Adrenal gland (tissue), 9 donors: ENCODE measurements at regions not wholly inside any gene's neighbourhood (a gene's known extent, or its start where the extent isn't known, plus 50 kb on each side); places are given as distances from the start of the nearest gene placed in this dataset.

Experiments
- DNase-seq, 7 donors: peaks; one replicate each; pipeline ENCODE4 v3.0.0-alpha.2; 2019 to 2020
- H3K27ac ChIP-seq, 5 donors: fragments of 200-600 bp; sonication (generic) in 4 of 5; 1 replicate in 3 of 5; 2 replicates in 2 of 5; pipeline versions ENCODE4 v1.5.1 to v1.8.0; 2016 to 2020; ENCODE audit warnings: mild to moderate bottlenecking in 1 of 5
- H3K27me3 ChIP-seq: fragments of 200-600 bp; 2 replicates; pipeline ENCODE4 v1.8.0; 2021
- H3K36me3 ChIP-seq, 2 donors: fragments of 200-600 bp; replicated peaks in 1 of 2; 1 replicate in 1 of 2; 2 replicates in 1 of 2; pipeline versions ENCODE4 v1.5.1 to v1.8.0; 2018 to 2022
- H3K4me1 ChIP-seq, 2 donors: fragments of 200-600 bp; replicated peaks in 1 of 2; 1 replicate in 1 of 2; 2 replicates in 1 of 2; pipeline versions ENCODE4 v1.5.1 to v1.8.0; 2018 to 2021
- H3K4me3 ChIP-seq, 4 donors: fragments of 200-600 bp; sonication (generic) in 3 of 4; one replicate each; pipeline ENCODE4 v1.5.1; 2016 to 2018
- H3K9me3 ChIP-seq, 3 donors: fragments of 200-600 bp; sonication (generic) in 1 of 3; replicated peaks in 1 of 3; 1 replicate in 2 of 3; 2 replicates in 1 of 3; pipeline versions ENCODE4 v1.5.1 to v1.8.0; 2016 to 2021
- CTCF ChIP-seq, 6 experiments: fragments of 450-650 bp in 4 of 6; fragments of 200-600 bp in 2 of 6; sonication (generic) in 1 of 6; IDR thresholded peaks; 1 replicate in 5 of 6; 2 replicates in 1 of 6; pipeline versions ENCODE4 v1.5.1 to v1.8.0; 2016 to 2021; ENCODE audit warnings: antibody characterized with exemption in 6 of 6, mild to moderate bottlenecking in 2 of 6, moderate library complexity in 1 of 6
- POLR2A ChIP-seq, 2 donors: fragments of 450-650 bp; IDR thresholded peaks; one replicate each; pipeline ENCODE4 v1.6.1; 2017; ENCODE audit warnings: antibody characterized with exemption in 2 of 2, mild to moderate bottlenecking in 2 of 2, moderate library complexity in 1 of 2
- WGBS, 4 donors: extraction: QIAGEN DNeasy Blood & Tissue Kit in 2 of 4; methylation state at CpG; one replicate each; pipeline versions ENCODE4 v1.1.5 to v1.1.7; 2013 to 2017; 5-methylcytosine and 5-hydroxymethylcytosine counted together
- intact Hi-C, 2 donors: fragments of 100-400 bp; cut with DNase I; formaldehyde crosslinking; loops; one replicate each; pipeline versions ENCODE4 v1.14.1 to v1.15.0; 2022 to 2023
- donor health status: healthy with polysubstance abuse.
- donor health status: Bipolar disorder and iron deficiency.
- donor health status: DM: yes; HTN: yes; CAD: no.
- donor health status: DM: no; HTN: no; CAD: no.
- donor health status: DM: no; HTN: no; CAD: no.

DNA sequence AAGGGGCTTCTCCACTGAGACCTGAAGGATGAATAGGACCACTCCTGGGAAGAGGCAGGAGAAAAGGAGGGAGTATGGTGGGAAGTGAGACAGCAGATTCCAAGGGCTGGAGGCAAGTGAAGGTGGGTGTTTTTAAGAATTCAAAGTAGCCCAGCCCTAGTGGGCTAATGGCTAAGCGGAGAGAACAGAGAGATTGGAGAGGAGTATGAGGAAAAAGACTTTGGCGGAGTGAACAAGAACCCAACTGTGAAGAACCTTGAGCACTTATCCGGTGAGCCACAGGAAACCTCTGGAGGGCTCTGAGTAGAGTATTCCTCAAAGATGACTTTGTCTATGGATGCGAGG lies 142.6 kb downstream of the COPS8 start:
- TF ChIP-seq POLR2A (IDR thresholded peaks at IDR 0.05) (no peak), CTCF (IDR thresholded peaks at IDR 0.05) (no peak)
- Histone ChIP-seq H3K36me3 (no peaks in the 10 kb centered on the region), H3K9me3 (no peaks in the 10 kb centered on the region), H3K4me1 (peaks cover 0 to 4% of the 10 kb centered on the region in 2 donors), H3K27ac (no peak overlapping the region), H3K27me3 (no peaks in the 10 kb centered on the region), H3K4me3 (no peak overlapping the region)
- intact Hi-C loops: no loop called here
- DNase-seq: no peak
- WGBS, 4 donors: 91 to 97% (median 93%) methylated on average over 4 of the region's 4 CpGs

- no peak for DNase-seq
- Histone ChIP-seq H3K4me3 (no peak overlapping the region), H3K9me3 (no peaks in the 10 kb centered on the region), H3K27me3 (no peaks in the 10 kb centered on the region), H3K27ac (no peak overlapping the region), H3K4me1 (peaks cover 0 to 4% of the 10 kb centered on the region in 2 donors), H3K36me3 (no peaks in the 10 kb centered on the region)
- TF ChIP-seq POLR2A (IDR thresholded peaks at IDR 0.05) (no peak), CTCF (IDR thresholded peaks at IDR 0.05) (no peak)
- intact Hi-C loops: no loop called here
- WGBS, 4 donors: 83 to 100% (median 94%) methylated on average over 2 of the region's 2 CpGs
These were observed 144.2 kb downstream of the COPS8 start for GRCh38 chr2:237229905-237230304.

- H3K36me3 ChIP-seq: no peaks in the 10 kb centered on the region
- H3K27ac ChIP-seq: no peak overlapping the region
- WGBS, 4 donors: 90 to 100% (median 95%) methylated on average over 3 of the region's 3 CpGs
- no peaks in the 10 kb centered on the region for H3K27me3 ChIP-seq
- H3K9me3 ChIP-seq: no peaks in the 10 kb centered on the region
- TF ChIP-seq POLR2A (IDR thresholded peaks at IDR 0.05) (no peak), CTCF (IDR thresholded peaks at IDR 0.05) (no peak)
- H3K4me1 ChIP-seq: peaks cover 4 to 9% of the 10 kb centered on the region in 2 donors
- intact Hi-C loops: no loop called here
- H3K4me3 ChIP-seq: no peak overlapping the region
- no peak for DNase-seq
These were observed 144.7 kb downstream of the COPS8 start for GRCh38 chr2:237230355-237230754.

DNA sequence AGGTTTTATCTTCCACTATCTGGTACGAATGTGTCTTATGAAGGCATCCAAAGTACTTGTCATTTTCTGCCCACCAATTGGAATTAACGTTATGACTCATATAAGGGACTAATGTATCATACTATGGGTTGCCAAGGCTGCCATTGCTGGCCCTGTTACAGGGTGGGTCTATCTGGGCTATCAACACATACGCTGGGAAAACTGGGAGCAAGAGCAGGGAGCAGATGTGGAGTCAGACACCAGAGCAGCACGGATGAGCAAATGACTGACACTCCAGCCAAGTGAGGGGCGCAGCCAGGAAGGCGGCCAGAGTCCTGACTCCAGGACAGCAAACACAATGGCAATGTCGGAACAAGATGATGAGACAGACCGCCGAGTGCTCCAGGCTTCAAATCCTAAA lies 145.9 kb downstream of the COPS8 start:
- intact Hi-C loops: no loop called here
- no peaks in the 10 kb centered on the region for H3K9me3 ChIP-seq
- TF ChIP-seq CTCF (IDR thresholded peaks at IDR 0.05) (no peak), POLR2A (IDR thresholded peaks at IDR 0.05) (no peak)
- no peaks in the 10 kb centered on the region for H3K27me3 ChIP-seq
- no peaks in the 10 kb centered on the region for H3K36me3 ChIP-seq
- peaks cover 4 to 21% of the 10 kb centered on the region in 2 donors for H3K4me1 ChIP-seq
- 85 to 89% (median 88%) methylated on average over 9 of the region's 9 CpGs for WGBS, 4 donors
- no peak overlapping the region for H3K4me3 ChIP-seq
- no peak overlapping the region for H3K27ac ChIP-seq
- no peak for DNase-seq
